ENCODE measurements at regions not wholly inside any gene's neighbourhood (a gene's known extent, or its start where the extent isn't known, plus 50 kb on each side); places are given as distances from the start of the nearest gene placed in this dataset.

- DNase-seq, result no peak
Measured at GRCh38 chr4:96703265-96703664, 863.4 kb downstream of the PDHA2 start.

- no peak for DNase-seq
Measured at GRCh38 chr4:96708766-96709165, 868.9 kb downstream of the PDHA2 start.

GRCh38 chr4:96713271-96713850, 873.5 kb downstream of the PDHA2 start:
- DNase-seq, result no peak

GRCh38 chr4:96729641-96730040, 889.7 kb downstream of the PDHA2 start:
- DNase-seq, result no peak

GRCh38 chr4:96730432-96730831, 890.5 kb downstream of the PDHA2 start:
- DNase-seq, result no peak

GRCh38 chr4:96736352-96736889, 896.5 kb downstream of the PDHA2 start:
- DNase-seq, result no peak

GRCh38 chr4:96739101-96739500, 899.2 kb downstream of the PDHA2 start:
- no peak for DNase-seq

GRCh38 chr4:96742332-96743014, 902.6 kb downstream of the PDHA2 start:
- no peak for DNase-seq

- DNase-seq, result no peak
Measured at GRCh38 chr4:96744676-96745075, 904.8 kb downstream of the PDHA2 start.

GRCh38 chr4:96753216-96753615, 913.3 kb downstream of the PDHA2 start:
- no peak for DNase-seq

GRCh38 chr4:96755569-96756484, 915.9 kb downstream of the PDHA2 start:
- DNase-seq, result no peak

GRCh38 chr4:96756584-96756983, 916.7 kb downstream of the PDHA2 start:
- no peak for DNase-seq

- DNase-seq, result no peak
Measured at GRCh38 chr4:96763546-96763945, 923.7 kb downstream of the PDHA2 start.

- no peak for DNase-seq
Measured at GRCh38 chr4:96766359-96766758, 926.5 kb downstream of the PDHA2 start.

- no peak for DNase-seq
Measured at GRCh38 chr4:96767815-96768480, 928.1 kb downstream of the PDHA2 start.

GRCh38 chr4:96775501-96775900, 935.6 kb downstream of the PDHA2 start:
- no peak for DNase-seq

GRCh38 chr4:96776920-96777527, 937.1 kb downstream of the PDHA2 start:
- DNase-seq, result no peak

GRCh38 chr4:96784336-96784735, 944.4 kb downstream of the PDHA2 start:
- DNase-seq, result no peak

GRCh38 chr4:96786306-96786705, 946.4 kb downstream of the PDHA2 start:
- no peak for DNase-seq

- DNase-seq, result no peak
Measured at GRCh38 chr4:96787766-96788165, 947.9 kb downstream of the PDHA2 start.

- no peak for DNase-seq
Measured at GRCh38 chr4:96809563-96809962, 969.7 kb downstream of the PDHA2 start.

GRCh38 chr4:96827086-96827485, 987.2 kb downstream of the PDHA2 start:
- no peak for DNase-seq

GRCh38 chr4:96833831-96834230, 993.9 kb downstream of the PDHA2 start:
- DNase-seq, result no peak
